OCI-LY1 (cell line): ENCODE measurements at regions not wholly inside any gene's neighbourhood (a gene's known extent, or its start where the extent isn't known, plus 50 kb on each side); places are given as distances from the start of the nearest gene placed in this dataset.

Experiments used
- EZH2 ChIP-seq: fragments of 200-600 bp; sonication (generic), shearing (Covaris generic); IDR thresholded peaks from 2 replicates; pipeline ENCODE4 v1.8.0; 2017; ENCODE audit warnings: borderline replicate concordance, mixed run types, mild to moderate bottlenecking, antibody characterized with exemption, low read length, moderate library complexity, mixed read lengths
- TF ChIP-seq, protein P1 (sequence below): fragments of 200-600 bp; sonication (generic), shearing (Covaris generic); IDR thresholded peaks from 2 replicates; pipeline ENCODE4 v1.5.1; 2017; ENCODE audit warnings: mild to moderate bottlenecking, antibody characterized with exemption, low read length, moderate library complexity, mixed read lengths

DNA sequence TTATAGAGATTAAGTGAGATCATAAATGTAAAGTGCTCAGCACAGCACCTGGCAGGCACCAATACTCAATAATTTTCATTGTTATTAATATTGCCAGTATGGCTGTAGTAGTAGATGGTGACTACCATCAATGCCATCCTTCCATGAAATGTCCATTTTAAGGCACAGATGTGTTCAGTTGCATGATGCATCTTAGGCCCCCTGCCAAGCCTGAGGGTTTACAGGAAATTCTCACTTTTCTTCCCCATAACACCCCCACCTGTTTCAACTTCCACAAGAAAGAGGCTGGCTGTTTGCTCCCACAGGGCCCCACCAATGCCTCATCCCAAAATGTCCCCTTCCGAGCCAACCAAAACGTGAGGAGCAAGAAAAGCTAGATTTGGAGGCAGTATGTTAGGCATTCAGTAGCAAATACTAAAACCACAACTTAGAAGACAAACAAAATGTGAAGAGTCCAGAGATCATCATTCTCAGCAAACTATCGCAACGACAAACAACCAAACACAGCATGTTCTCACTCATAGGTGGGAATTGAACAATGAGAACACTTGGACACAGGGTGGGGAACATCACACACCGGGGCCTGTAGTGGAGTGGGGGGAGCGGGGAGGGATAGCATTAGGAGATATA lies 110.6 kb upstream of the NHSL1 start:
- TF ChIP-seq, protein P1, sequence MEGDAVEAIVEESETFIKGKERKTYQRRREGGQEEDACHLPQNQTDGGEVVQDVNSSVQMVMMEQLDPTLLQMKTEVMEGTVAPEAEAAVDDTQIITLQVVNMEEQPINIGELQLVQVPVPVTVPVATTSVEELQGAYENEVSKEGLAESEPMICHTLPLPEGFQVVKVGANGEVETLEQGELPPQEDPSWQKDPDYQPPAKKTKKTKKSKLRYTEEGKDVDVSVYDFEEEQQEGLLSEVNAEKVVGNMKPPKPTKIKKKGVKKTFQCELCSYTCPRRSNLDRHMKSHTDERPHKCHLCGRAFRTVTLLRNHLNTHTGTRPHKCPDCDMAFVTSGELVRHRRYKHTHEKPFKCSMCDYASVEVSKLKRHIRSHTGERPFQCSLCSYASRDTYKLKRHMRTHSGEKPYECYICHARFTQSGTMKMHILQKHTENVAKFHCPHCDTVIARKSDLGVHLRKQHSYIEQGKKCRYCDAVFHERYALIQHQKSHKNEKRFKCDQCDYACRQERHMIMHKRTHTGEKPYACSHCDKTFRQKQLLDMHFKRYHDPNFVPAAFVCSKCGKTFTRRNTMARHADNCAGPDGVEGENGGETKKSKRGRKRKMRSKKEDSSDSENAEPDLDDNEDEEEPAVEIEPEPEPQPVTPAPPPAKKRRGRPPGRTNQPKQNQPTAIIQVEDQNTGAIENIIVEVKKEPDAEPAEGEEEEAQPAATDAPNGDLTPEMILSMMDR, result no peak
- no peak for TF ChIP-seq EZH2
